ENCODE measurements at regions not wholly inside any gene's neighbourhood (a gene's known extent, or its start where the extent isn't known, plus 50 kb on each side); places are given as distances from the start of the nearest gene placed in this dataset.

DNA sequence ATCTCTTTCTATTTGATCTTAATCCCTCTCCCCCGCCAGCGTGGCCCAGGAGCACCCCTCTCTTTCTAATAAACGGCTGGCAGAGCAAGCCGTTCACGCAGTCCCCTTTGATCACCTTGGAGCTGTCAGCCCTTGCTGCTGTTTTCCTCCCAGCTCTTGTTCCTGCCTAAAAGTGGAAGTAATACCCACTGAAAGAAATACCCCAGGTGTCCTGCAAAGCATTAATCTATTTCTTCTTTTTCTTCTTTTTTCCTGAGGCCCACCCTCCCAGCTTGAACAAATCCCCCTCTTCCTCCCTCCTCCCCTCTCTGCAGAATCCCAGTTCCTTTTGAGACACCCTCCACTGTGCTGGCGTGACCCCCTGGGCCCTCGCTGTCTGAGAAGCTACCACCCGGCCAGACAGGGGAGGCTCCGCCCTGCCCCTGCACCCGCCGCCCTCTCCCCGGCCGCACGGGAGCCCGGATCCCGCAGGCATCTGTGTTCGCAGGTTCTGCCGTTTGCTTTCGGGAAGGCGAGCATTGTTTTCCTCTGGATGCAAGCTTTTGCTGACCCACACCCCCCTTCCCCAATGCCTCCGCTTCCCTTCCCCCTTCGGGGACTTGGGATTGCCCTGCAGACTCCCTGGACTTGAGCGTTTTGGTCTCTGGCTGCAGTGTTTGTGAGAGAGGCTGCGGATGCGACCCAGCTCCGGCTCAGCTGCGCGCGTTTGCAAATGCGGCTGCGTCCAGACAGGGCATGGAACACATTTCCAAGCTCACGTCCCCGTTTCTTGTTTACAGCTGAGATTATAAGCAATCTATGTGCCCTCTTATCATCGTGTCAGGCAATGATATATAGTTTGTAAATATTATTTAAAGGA is 631.5 kb downstream of the NYAP2 start:
- TF ChIP-seq JUN (IDR thresholded peaks at IDR 0.05) (peak in 1 of 2 experiments; percentile 58; a peak in 1 of 5 replicates), RFX5 (IDR thresholded peaks at IDR 0.05) (no peak), EP300 (IDR thresholded peaks at IDR 0.05) (no peak), BHLHE40 (IDR thresholded peaks at IDR 0.05; ENCODE audit: low read depth, low read length) (no peak), SMC3 (IDR thresholded peaks at IDR 0.05) (peak; percentile 26; the same call in 2 of the 3 replicates)
- TF ChIP-seq, protein P1, sequence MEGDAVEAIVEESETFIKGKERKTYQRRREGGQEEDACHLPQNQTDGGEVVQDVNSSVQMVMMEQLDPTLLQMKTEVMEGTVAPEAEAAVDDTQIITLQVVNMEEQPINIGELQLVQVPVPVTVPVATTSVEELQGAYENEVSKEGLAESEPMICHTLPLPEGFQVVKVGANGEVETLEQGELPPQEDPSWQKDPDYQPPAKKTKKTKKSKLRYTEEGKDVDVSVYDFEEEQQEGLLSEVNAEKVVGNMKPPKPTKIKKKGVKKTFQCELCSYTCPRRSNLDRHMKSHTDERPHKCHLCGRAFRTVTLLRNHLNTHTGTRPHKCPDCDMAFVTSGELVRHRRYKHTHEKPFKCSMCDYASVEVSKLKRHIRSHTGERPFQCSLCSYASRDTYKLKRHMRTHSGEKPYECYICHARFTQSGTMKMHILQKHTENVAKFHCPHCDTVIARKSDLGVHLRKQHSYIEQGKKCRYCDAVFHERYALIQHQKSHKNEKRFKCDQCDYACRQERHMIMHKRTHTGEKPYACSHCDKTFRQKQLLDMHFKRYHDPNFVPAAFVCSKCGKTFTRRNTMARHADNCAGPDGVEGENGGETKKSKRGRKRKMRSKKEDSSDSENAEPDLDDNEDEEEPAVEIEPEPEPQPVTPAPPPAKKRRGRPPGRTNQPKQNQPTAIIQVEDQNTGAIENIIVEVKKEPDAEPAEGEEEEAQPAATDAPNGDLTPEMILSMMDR (IDR thresholded peaks at IDR 0.05), result no peak
- TF ChIP-seq, protein P2, sequence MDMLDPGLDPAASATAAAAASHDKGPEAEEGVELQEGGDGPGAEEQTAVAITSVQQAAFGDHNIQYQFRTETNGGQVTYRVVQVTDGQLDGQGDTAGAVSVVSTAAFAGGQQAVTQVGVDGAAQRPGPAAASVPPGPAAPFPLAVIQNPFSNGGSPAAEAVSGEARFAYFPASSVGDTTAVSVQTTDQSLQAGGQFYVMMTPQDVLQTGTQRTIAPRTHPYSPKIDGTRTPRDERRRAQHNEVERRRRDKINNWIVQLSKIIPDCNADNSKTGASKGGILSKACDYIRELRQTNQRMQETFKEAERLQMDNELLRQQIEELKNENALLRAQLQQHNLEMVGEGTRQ (IDR thresholded peaks at IDR 0.05), result no peak
- TF ChIP-seq, protein P3, sequence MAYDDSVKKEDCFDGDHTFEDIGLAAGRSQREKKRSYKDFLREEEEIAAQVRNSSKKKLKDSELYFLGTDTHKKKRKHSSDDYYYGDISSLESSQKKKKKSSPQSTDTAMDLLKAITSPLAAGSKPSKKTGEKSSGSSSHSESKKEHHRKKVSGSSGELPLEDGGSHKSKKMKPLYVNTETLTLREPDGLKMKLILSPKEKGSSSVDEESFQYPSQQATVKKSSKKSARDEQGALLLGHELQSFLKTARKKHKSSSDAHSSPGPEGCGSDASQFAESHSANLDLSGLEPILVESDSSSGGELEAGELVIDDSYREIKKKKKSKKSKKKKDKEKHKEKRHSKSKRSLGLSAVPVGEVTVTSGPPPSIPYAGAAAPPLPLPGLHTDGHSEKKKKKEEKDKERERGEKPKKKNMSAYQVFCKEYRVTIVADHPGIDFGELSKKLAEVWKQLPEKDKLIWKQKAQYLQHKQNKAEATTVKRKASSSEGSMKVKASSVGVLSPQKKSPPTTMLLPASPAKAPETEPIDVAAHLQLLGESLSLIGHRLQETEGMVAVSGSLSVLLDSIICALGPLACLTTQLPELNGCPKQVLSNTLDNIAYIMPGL (CRISPR knock-in tag; IDR thresholded peaks at IDR 0.05; ENCODE audit: borderline replicate concordance), result no peak

All from A549 (cell line).